HG02642 (cell line): ENCODE measurements at regions not wholly inside any gene's neighbourhood (a gene's known extent, or its start where the extent isn't known, plus 50 kb on each side); places are given as distances from the start of the nearest gene placed in this dataset.
A peak's percentile ranks its signal among the peaks of the same experiment; 100 is the strongest.

Source experiments
- ATAC-seq: cut with Tn5 transposase; IDR thresholded peaks from one replicate; pipeline ENCODE4 v1.9.1; 2021; ENCODE audit warnings: mild to moderate bottlenecking; ENCODE audit not compliant: unreplicated experiment, poor library complexity

DNA sequence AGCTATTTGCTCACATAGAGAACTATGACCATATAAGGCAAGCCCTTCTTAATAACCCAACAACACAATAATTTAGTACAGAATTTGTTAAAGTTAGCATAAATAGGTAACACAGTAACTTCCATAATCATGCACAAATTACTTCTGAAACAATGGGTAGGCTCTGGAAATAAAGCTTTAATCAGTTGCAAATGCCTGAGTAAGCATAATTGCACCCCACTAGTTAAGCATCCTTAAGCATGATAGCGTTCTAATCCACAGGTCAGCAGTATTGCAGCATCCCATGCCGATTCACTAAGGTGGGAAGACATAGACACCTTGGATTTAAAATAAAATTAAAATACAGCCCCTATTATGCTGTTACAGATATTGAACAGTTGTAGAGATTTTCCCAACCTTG is 161.7 kb downstream of the DHX15 start:
- ATAC-seq, result no peak

DNA sequence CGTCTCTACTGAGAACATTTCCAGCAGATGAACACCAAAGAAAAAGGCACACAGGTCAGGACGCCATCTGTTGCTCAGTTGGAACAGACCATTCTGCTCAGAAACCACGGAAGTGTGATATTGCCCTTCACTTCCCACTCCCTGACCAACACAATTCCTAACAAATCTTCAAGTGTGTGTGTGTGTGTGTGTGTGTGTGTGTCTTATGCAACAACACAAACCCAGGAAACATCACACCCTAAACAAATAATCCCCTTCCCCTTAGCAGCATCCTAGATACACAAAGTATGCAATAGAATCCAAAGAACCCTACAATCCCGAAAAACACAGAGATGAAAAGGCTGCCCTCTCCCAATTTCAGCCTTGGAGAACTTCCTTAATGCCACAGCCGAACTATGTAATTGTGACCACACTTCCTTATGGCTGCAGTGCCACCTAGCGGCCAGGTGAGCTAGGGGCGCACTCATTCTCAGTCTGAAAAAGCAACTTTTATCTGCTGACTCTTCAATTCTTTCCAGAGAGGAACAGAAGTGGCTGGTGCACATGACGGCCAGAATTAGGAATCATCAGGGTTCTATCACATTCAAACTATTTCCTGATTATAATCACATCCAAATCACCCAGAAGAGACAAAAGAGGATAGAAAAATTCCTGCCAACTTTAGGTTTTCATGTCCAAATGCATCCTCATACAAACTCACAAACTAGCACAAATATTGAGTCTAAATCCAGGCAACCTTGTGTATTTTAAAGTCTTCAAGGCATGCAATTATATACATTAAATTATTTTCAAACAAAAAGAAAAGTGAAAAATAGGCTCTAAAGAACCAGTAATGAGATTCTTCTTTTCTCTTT is 164.9 kb downstream of the DHX15 start:
- ATAC-seq, result peak; percentile 90

DNA sequence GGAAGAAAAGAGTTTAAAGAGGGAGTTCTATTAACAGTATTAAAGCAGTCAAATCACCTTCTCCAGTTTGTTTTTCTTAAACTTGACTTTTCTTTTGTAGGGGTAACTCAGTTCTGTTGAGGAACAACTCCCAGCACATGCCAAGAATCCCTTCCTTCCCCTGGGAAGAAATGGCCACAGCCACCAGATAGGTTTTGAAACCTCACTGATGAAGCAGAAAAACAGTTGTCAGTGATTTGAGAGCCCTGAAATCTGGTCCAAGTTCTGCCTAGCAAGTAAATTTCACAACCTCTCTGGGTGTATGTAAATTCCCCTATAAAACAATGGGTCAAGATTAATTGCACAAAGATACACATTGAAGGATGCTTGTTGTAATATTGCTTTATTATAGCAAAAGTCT is 167.1 kb downstream of the DHX15 start:
- ATAC-seq, result no peak

DNA sequence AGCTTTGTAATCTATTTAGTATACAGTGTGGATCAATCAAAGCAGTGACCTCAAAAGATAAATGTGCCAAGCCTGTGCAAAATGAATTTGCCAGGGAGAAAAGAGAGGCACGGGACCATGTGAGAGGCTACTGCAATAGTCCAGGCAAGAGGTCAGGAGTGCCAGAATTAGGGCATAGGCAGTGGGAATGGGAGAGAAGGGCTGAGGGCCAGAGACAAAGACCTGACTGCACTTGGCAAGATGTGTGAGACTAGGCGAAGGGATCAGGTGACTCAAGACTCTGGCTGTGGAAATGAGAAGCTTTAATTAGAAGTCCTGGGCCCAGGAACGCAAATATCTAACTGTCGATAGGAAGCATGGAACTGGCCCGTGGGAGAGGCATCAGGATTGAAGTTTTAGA is 168.1 kb downstream of the DHX15 start:
- ATAC-seq, result no peak

DNA sequence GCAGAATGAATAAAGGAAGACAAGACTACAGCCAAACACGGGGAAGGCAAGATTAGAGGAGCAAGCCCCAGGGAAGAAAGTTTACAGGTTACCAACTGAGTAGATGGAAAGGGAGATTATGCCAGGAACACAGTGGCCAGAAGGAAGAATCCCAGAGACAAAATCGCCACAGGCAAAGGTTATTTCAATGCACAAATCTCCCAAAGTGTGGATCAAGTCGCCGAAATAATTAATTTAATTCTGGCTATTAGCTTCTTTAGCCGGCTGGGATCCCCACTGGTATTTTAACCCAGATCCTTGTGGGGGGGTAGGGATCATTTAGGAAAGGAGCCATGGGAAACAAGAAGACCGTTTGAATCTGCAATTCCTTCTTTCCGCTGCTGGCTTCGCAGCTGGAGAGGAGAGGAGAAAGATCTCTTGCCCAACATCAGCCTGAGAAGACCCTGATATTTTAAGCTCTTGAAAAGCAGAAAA is 171.0 kb downstream of the DHX15 start:
- ATAC-seq, result no peak

DNA sequence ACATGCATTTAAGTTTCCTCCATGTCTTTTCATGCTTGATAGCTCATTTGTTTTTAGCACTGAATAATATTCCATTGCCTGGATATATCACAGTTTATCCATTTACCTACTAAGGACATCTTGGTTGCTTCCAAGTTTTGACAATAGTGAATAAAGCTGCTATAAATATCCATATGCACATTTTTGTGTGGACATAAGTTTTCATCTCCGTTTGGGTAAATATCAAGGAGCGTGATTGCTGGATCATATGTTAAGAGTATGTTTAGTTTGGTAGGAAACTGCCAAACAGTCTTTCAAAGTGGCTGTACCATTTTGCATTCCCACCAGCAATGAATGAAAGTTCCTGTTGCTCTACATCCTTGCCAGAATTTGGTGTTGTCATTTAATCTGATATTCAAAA is 172.5 kb downstream of the DHX15 start:
- no peak for ATAC-seq

DNA sequence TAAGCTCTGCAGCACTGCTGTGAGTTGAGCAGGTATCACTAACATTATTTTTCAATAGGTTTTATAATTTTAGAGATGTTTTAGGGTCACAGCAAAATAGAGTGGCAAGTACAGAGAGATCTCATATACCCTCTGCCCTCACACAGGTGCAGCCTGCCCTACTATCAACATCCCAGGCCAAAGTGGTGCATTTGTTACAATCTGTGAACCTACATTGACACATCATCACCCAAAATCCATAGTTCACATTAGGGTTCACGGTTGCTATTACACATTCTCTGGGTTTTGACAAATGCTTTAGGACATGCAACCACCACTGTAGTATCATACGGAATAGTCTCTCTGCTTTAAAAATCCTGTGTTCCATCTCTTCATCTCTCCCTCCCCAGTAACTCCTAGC is 173.1 kb downstream of the DHX15 start:
- ATAC-seq, result no peak

DNA sequence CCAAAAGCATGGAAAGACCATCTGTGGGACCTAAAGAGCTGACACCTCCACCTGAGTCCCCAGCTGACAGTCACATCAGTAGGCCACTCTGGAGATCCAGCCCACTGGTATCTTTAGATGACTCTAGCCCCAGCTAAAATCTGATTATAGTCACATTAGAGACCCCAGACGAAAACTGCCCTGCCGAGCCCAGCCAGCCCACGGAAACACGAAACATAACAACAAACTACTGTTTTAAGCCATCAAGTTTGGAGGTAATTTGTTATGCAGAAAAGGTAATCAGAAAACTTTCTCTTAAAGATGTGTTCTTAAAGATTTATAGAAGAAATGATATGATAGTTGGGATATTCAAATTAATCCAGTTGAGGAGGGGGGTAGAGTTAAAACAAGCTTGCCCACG is 175.7 kb downstream of the DHX15 start:
- ATAC-seq, result no peak

DNA sequence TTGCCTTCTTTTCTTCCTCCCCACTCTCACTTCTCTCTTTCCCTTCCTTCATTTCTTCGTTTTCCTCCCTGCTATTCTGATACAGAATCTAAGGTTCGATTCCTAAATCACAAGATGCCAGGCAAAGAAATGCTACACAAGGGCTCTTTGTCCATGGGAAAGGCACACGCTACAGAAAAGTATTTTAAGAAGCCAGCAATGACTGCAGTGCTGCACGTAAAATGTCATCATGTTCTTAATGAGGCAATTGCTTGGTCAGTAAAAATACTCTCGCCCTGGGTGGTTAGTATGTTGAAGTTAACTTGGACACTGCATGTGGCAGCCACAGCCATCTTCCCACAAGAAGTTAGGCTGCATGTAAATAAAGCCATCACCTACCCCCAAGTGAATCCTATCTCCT is 178.4 kb downstream of the DHX15 start:
- no peak for ATAC-seq

DNA sequence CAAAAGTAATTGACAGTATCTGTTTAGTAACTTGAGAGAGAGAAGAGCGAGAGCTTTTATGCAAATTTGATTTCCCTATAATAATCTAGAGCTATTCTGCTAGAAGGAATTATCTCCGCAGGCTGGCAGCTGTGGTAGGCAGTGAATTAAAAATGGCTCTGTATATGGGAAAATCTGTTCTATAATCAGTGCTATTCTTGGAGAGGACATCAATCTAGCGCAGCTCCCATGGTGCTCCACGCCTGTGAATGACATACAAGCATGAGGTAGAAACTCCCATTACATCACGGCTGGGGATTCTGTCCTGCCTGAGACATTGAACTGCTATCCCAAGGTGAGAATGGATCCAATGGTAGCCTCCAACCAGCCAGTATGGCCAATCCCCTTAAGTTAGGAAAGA is 179.0 kb downstream of the DHX15 start:
- no peak for ATAC-seq

DNA sequence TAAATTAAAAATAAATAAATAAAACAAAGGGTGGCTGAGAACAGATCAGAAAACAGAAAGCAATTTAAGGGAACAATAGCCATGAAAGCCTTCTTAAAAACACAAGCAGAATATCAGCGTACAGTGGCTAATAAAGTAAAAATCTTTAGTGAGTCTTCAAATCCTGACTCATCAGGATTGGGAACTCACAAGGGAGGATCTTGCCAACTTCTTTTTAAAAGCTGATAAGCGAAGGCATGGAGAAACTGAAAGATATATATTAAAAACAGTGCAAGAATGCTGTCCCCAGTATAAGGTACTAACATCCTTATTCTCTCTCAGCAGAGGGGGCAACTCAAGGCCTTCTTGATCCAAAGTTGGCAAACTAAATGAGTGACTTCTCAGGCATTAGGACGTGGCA is 180.1 kb downstream of the DHX15 start:
- no peak for ATAC-seq

DNA sequence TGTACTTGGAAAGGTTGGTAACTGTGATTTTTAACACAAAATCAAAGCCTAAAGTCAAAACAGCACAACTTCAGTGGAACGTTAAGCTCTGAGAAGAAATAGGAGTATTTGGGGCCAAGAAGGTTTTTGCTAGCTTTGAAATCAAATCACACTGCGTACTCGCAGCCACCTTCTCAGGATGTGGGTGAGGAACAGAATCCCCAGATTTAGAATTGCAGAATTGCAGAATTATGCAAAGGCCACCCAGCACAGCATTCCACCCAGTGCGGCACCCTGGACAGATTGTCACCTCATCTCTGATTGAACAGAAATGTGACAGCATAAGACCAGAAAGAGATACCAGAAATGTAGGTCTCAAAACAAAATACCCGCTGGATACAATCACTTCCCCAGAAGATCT is 181.1 kb downstream of the DHX15 start:
- ATAC-seq, result no peak

DNA sequence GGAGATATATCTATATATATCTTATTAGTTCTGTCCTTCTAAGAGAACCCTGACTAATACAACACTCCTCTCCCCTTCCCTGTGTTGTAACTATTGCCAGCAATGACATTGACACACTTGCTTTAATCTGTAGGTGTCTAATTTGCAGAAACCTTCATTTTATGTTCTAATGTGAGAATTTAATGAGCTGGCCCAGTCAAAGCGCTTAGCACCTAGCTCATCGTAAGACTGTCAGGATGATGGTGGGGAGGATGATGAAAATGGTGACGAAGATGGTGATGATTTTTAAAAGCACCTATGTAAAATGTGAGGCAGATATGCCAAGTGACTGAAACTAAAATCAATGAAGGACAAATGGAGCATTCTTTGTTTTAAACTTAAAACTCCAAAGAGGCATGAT is 183.8 kb downstream of the DHX15 start:
- ATAC-seq, result no peak

DNA sequence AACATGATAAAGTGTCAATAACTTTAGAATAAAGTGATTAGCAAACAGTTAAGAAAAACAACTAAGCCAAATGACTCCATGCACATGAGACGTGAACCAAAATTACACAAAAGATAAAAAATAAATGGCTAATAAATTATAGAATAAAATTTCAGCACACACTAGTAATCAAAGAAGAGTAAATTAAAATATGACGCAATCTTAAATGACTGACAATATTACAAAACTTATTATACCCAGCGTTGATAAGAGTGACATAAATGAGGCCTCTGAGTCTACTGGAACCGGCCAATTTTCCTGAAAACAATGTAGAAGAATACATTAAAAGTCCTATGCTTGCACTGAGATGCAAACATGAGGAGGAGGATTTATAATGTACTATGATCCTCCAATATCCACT is 187.4 kb downstream of the DHX15 start:
- no peak for ATAC-seq

DNA sequence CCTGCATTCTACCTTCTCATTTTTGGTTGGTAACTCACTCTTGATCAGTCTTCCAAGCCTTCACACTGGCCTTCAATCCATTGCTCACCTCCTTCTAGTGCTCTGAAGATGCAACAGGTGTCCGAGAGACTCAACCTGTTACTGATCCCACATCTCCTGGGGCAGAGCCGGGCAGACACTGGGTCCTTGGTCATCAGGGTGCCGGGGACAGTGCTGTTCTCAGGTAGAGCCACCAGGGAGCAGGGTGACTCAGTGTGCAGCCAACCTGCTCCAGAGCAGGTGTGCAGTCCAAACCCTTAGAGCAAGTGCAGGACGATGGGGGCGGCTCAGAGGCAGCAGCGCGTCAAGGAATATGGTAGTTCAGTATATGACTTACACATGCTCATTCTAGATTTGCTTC is 188.4 kb downstream of the DHX15 start:
- ATAC-seq, result no peak

DNA sequence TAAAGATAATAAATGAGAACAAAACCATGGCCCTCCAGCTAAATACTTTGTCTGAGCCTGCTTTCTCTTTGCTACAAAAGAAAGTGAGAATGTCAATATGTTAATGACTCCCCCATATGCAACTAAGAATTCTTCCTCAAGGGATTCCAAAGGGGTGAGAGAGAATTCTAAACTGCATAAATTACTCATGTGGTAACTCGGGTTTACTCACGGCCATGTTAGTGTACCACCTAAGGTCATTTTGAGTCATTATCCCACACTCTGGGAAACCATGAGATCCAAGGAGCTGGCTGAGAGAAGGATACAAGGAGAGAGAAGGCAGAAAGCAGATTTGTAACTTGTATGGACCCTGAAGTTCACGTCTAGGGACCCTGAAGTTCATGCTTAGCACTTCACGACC is 190.3 kb downstream of the DHX15 start:
- no peak for ATAC-seq

DNA sequence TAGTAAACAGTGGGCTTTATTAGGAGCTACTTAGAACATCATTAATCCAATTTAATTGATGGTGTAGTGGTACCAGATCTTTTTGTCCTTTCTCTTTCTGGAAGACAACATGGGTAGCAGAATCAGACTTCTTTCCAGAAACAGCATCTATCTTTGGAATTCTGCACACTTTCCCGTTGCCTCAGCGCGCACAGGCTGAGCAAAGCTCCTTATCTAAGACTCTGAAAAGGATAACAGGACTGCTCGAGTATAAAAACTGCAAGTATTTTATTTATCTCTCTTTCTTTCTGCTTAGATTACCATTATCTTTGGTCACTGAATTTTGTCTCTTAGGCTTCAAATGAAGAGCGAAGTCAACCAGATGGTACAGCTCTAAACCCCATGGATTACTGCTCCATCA is 191.7 kb downstream of the DHX15 start:
- no peak for ATAC-seq

DNA sequence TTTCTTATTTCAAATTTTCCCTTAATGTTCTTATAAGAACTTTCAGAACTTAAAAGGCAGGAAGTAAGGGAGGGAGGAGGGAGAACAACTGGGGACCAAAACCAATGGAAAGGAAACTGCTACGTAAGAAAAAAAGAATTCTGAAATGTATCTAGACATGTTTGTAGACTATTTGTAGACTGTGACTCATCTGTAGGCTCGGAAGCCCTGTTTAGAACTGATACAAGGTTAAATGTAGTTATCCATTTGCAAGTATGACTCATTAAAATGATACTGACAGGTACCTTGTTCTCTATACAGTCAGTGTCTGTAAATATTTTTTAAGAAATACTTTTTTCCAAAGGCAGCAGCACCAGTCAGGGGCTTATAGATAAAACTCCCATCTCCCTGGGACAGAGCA is 202.0 kb downstream of the DHX15 start:
- peak; percentile 98 for ATAC-seq

DNA sequence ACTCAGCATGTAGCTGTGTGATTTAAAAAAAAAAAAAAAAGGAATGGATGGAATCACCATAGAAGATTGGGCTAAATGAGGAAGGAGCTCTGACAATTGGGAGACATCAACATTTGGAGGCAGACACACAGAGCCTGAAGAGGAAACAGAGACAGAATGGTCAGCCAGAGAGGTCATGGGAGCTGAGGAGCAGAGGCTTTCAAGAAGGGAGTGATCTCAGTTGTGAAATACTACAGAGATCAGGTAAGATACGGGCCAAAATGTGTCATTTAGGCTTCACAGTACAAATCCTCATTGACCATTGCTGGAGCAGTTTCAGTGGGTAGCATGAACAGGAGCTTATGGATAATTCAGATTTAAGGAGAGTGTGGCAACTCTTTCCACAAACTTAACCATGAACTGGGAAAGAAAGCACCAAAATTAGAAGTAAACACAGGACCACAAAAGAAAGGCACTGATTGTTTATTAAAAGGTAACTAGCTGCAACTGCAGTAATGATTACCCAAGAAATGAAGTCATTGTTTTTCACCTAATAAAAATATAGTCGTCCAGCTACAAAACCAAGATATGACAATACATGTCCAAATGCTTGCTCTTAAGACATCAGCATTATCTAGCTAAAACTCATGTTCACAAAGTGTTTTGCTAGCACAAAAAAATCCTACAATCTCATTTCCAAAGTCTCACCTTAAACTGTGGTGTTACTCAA is 203.2 kb downstream of the DHX15 start:
- no peak for ATAC-seq

DNA sequence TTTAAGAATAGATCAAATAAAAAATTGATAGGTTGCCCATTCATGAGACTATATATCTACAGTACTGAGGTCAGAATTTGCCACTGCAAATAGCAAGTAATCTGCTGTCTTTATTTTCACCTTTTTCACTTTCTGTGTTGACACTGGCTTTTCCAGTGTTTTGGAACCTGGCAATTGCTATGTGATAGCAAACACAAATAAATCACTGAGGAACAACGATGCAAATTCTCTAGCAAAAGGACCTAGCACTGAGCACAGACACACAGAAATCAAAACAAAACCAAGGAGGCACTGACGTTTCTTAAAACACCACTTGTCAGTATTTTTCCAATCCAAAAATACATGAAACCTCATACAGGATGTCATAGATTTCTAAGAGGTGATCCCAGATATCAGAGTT is 210.7 kb downstream of the DHX15 start:
- ATAC-seq, result no peak

DNA sequence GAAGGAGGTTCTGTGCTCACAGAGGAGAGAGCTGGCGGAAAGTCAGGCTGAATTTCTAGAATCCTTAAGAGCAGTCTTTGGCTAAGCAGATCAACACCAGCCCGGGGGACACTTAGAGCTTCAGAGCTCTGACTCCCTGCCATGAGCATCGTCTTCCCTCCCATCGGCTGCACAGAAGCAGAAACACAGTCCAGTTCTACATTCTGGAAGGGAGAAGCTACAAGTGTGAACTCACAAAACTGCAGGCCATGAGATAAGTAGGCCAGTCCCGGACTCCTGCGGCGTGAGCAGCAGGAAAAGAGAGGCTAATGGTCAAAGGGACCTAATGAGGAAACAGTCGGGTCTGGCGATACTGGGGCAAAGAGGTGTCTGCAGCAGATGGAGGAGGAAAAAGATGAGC is 211.5 kb downstream of the DHX15 start:
- no peak for ATAC-seq

DNA sequence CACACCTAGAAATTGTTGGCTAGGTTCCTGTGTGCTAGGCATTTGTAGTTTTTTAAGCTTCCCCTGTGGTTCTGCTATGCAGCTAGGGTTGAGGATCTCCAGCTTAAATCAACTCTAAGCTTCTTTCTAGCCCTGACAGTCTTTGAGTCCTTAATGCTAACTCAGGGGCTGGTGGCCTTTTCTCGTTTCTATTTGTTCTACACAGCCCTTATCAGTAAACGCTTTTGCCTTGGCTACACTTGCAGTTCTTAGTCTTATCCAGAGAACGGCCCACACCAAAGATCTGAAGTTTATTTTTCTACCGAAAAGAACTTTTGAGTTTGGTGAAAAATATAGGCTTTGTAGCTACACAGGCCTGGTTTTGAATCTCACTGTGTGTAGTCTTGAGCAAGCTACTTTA is 212.0 kb downstream of the DHX15 start:
- no peak for ATAC-seq
